SK-N-SH (cell line): ENCODE measurements at regions not wholly inside any gene's neighbourhood (a gene's known extent, or its start where the extent isn't known, plus 50 kb on each side); places are given as distances from the start of the nearest gene placed in this dataset.

Experiments used
- CTCF ChIA-PET: fragments of 300-600, 350-600 bp; formaldehyde crosslinking; extraction: SDS; loops from one replicate; lab custom pipeline; 2021; lab: Yijun Ruan, JAX
- POLR2A ChIA-PET: fragments of 350-600 bp; sonication (Branson Sonifier 250); formaldehyde crosslinking; extraction: SDS; loops from one replicate; lab custom pipeline; 2020; ENCODE audit warnings: antibody characterized with exemption, inconsistent platforms; lab: Yijun Ruan, JAX
- DNase-seq: peaks from one replicate; pipeline ENCODE4 v3.0.0; 2012
- H2AFZ ChIP-seq: fragments of 200-600 bp; sonication (generic); 2 replicates; pipeline ENCODE4 v1.8.1; 2016; ENCODE audit warnings: antibody characterized with exemption, mild to moderate bottlenecking, low read depth
- H3F3A ChIP-seq: fragments of 200-600 bp; sonication (generic); replicated peaks from 2 replicates; pipeline ENCODE3; 2016; ENCODE audit warnings: antibody characterized with exemption, mild to moderate bottlenecking; ENCODE audit not compliant: insufficient read depth
- H3K27ac ChIP-seq, 2 experiments: fragments of 200-500 bp in 1 of 2; fragments of 200-600 bp in 1 of 2; sonication (Bioruptor generic) in 1 of 2; sonication (generic), shearing (Covaris generic) in 1 of 2; 2 replicates each; pipeline versions ENCODE4 v1.5.1 to v1.6.1; 2014 to 2016; ENCODE audit warnings: low read depth in 2 of 2, inconsistent platforms in 1 of 2, low read length in 1 of 2, mild to moderate bottlenecking in 1 of 2, mixed read lengths in 1 of 2
- H3K27me3 ChIP-seq: fragments of 200-600 bp; sonication (generic), shearing (Covaris generic); 2 replicates; pipeline ENCODE4 v1.6.1; 2016; ENCODE audit warnings: mixed run types; ENCODE audit not compliant: insufficient read depth
- H3K36me3 ChIP-seq, 2 experiments: fragments of 200-500 bp in 1 of 2; fragments of 200-600 bp in 1 of 2; sonication (Bioruptor generic) in 1 of 2; sonication (generic) in 1 of 2; replicated peaks in 1 of 2; 2 replicates each; pipeline versions ENCODE3 to v1.5.1; 2014 to 2016; ENCODE audit warnings: low read length in 1 of 2, mild to moderate bottlenecking in 1 of 2; ENCODE audit not compliant: insufficient read depth in 2 of 2, control insufficient read depth in 1 of 2
- H3K4me1 ChIP-seq, 2 experiments: fragments of 200-500 bp in 1 of 2; fragments of 200-600 bp in 1 of 2; sonication (Bioruptor generic) in 1 of 2; sonication (generic), shearing (Covaris generic) in 1 of 2; 2 replicates each; pipeline versions ENCODE4 v1.5.1 to v1.6.1; 2014 to 2016; ENCODE audit warnings: low read depth in 1 of 2, low read length in 1 of 2, mixed run types in 1 of 2; ENCODE audit not compliant: insufficient read depth in 2 of 2, control insufficient read depth in 1 of 2
- H3K4me2 ChIP-seq: fragments of 200-600 bp; sonication (generic), shearing (Covaris generic); 2 replicates; pipeline ENCODE4 v1.6.1; 2017; ENCODE audit warnings: mixed run types
- H3K4me3 ChIP-seq, 2 experiments: fragments of 200-500 bp in 1 of 2; fragments of 200-600 bp in 1 of 2; sonication (Bioruptor generic) in 1 of 2; sonication (generic), shearing (Covaris generic) in 1 of 2; 2 replicates each; pipeline versions ENCODE4 v1.5.1 to v1.8.1; 2014 to 2016; ENCODE audit warnings: low read depth in 2 of 2, inconsistent platforms in 1 of 2, low read length in 1 of 2, mild to moderate bottlenecking in 1 of 2, mixed read lengths in 1 of 2, moderate library complexity in 1 of 2
- H3K79me2 ChIP-seq: fragments of 200-600 bp; sonication (generic); 2 replicates; pipeline ENCODE4 v1.8.1; 2017; ENCODE audit warnings: mild to moderate bottlenecking; ENCODE audit not compliant: insufficient read depth
- H3K9ac ChIP-seq: fragments of 200-600 bp; sonication (generic); 2 replicates; pipeline ENCODE4 v1.6.1; 2017; ENCODE audit warnings: mixed run types
- H3K9me2 ChIP-seq: fragments of 200-600 bp; sonication (generic); 2 replicates; pipeline ENCODE4 v1.6.1; 2017; ENCODE audit warnings: mixed run types
- H3K9me3 ChIP-seq: fragments of 200-600 bp; sonication (generic); 2 replicates; pipeline ENCODE4 v1.6.1; 2017; ENCODE audit warnings: mixed run types, mild to moderate bottlenecking, moderate library complexity
- H4K20me1 ChIP-seq: fragments of 200-600 bp; sonication (generic); 2 replicates; pipeline ENCODE4 v1.6.1; 2017; ENCODE audit warnings: mild to moderate bottlenecking, mixed run types; ENCODE audit not compliant: insufficient read depth
- CHD2 ChIP-seq: fragments of 150-350 bp; IDR thresholded peaks from 2 replicates; pipeline ENCODE4 v1.6.1; 2018; ENCODE audit warnings: low read length; ENCODE audit not compliant: partially characterized antibody
- FOSL2 ChIP-seq: IDR thresholded peaks from 2 replicates; pipeline ENCODE4 v1.4.0; 2012; ENCODE audit warnings: low read depth, mild to moderate bottlenecking, moderate library complexity, borderline replicate concordance
- FOXJ3 ChIP-seq: sonication (generic); formaldehyde crosslinking; IDR thresholded peaks from 2 replicates; pipeline ENCODE4 v1.5.1; 2020; ENCODE audit warnings: mild to moderate bottlenecking, missing genetic modification reagents
- FOXM1 ChIP-seq: IDR thresholded peaks from 2 replicates; pipeline ENCODE4 v1.4.0; 2012; ENCODE audit warnings: low read depth, mild to moderate bottlenecking
- MXI1 ChIP-seq: IDR thresholded peaks from 2 replicates; pipeline ENCODE4 v1.6.1; 2012; ENCODE audit warnings: mild to moderate bottlenecking, low read depth, low read length, improper control_type of control experiment
- POLR2AphosphoS5 ChIP-seq: IDR thresholded peaks from 2 replicates; pipeline ENCODE4 v1.6.1; 2012; ENCODE audit warnings: low read depth, low read length
- RAD21 ChIP-seq: IDR thresholded peaks from 2 replicates; pipeline ENCODE4 v1.6.1; 2012; ENCODE audit warnings: mild to moderate bottlenecking, low read length
- SMC3 ChIP-seq: IDR thresholded peaks from 2 replicates; pipeline ENCODE4 v1.6.1; 2012; ENCODE audit warnings: low read depth, low read length, improper control_type of control experiment
- TAF1 ChIP-seq: IDR thresholded peaks from 2 replicates; pipeline ENCODE4 v1.6.1; 2012; ENCODE audit warnings: low read depth, mild to moderate bottlenecking, low read length, moderate library complexity, borderline replicate concordance
- TCF12 ChIP-seq: IDR thresholded peaks from 2 replicates; pipeline ENCODE4 v1.4.0; 2012
- USF1 ChIP-seq: IDR thresholded peaks from 2 replicates; pipeline ENCODE4 v1.4.0; 2012; ENCODE audit warnings: low read depth, borderline replicate concordance
- WGBS: methylation state at CpG from one replicate; pipeline ENCODE4 v1.1.6; 2017; ENCODE audit warnings: low lambda C conversion rate; 5-methylcytosine and 5-hydroxymethylcytosine counted together
- TF ChIP-seq, protein P1 (sequence below): IDR thresholded peaks from 2 replicates; pipeline ENCODE4 v1.6.1; 2012; ENCODE audit warnings: mild to moderate bottlenecking, low read depth, low read length, moderate library complexity
- TF ChIP-seq, protein P2 (sequence below): IDR thresholded peaks from 2 replicates; pipeline ENCODE4; 2012
- TF ChIP-seq, protein P3 (sequence below): fragments of 150-350 bp; IDR thresholded peaks from 2 replicates; pipeline ENCODE4 v1.6.1; 2017; ENCODE audit warnings: antibody characterized with exemption, low read length, low read depth, borderline replicate concordance

DNA sequence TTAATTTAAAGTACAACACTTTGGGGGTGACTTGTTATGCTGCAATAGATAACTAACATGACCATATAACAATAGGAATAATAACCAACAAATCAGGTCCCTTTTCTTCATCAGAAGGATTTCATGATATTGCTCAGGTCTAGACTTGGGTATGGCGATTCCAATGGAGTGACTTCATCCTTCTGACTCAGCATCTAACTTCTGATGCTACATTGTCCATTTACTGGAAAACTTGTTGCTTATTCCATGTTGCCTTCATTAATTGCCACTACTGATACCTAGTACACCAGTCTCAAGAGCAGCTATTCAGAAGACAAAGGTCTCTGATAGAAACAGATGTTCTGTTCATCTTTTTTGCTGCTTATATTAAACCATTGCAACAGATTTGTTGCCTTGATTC, 324.3 kb downstream of the TGFB2 start:
- H3K27me3 ChIP-seq = no peaks in the 10 kb centered on the region
- H4K20me1 ChIP-seq = no peaks in the 10 kb centered on the region
- TF ChIP-seq FOSL2 (no peak), RAD21 (no peak)
- no peak overlapping the region for H3K4me3 ChIP-seq
- no peak overlapping the region for H2AFZ ChIP-seq
- no peak overlapping the region for H3K9ac ChIP-seq
- ChIA-PET CTCF (no interaction called here), POLR2A (no interaction called here)
- H3K79me2 ChIP-seq = no peaks in the 10 kb centered on the region
- H3K36me3 ChIP-seq = no peaks in the 10 kb centered on the region
- peaks cover 0 to 24% of the 10 kb centered on the region in 2 experiments; a peak in 3 of 4 replicates for H3K4me1 ChIP-seq
- H3K4me2 ChIP-seq = no peak overlapping the region
- peaks cover 7% of the 10 kb centered on the region for H3F3A ChIP-seq
- WGBS = 85% methylated on average over 1 of the region's 1 CpG
- no peak overlapping the region for H3K27ac ChIP-seq
- no peaks in the 10 kb centered on the region for H3K9me2 ChIP-seq
- DNase-seq = no peak
- H3K9me3 ChIP-seq = no peaks in the 10 kb centered on the region

- CTCF ChIA-PET = interaction anchor here (1.0 kb wide), 1 partner anchor 325 kb away, joined by 3 read pairs; no protein-coding TSS in a partner anchor
- no peak overlapping the region for H2AFZ ChIP-seq
- no peak for DNase-seq
- H3K36me3 ChIP-seq = no peaks in the 10 kb centered on the region
- no peak overlapping the region for H3K4me2 ChIP-seq
- no peaks in the 10 kb centered on the region for H3F3A ChIP-seq
- H3K9ac ChIP-seq = no peak overlapping the region
- no peaks in the 10 kb centered on the region for H3K79me2 ChIP-seq
- H3K4me3 ChIP-seq = no peak overlapping the region
- H3K27ac ChIP-seq = peak overlapping the region in 1 of 2 experiments; percentile 83; a peak in 2 of 4 replicates
- no peak for TF ChIP-seq FOXJ3 (CRISPR knock-in tag)
- TF ChIP-seq FOXM1 = no peak
- TF ChIP-seq, protein P1, sequence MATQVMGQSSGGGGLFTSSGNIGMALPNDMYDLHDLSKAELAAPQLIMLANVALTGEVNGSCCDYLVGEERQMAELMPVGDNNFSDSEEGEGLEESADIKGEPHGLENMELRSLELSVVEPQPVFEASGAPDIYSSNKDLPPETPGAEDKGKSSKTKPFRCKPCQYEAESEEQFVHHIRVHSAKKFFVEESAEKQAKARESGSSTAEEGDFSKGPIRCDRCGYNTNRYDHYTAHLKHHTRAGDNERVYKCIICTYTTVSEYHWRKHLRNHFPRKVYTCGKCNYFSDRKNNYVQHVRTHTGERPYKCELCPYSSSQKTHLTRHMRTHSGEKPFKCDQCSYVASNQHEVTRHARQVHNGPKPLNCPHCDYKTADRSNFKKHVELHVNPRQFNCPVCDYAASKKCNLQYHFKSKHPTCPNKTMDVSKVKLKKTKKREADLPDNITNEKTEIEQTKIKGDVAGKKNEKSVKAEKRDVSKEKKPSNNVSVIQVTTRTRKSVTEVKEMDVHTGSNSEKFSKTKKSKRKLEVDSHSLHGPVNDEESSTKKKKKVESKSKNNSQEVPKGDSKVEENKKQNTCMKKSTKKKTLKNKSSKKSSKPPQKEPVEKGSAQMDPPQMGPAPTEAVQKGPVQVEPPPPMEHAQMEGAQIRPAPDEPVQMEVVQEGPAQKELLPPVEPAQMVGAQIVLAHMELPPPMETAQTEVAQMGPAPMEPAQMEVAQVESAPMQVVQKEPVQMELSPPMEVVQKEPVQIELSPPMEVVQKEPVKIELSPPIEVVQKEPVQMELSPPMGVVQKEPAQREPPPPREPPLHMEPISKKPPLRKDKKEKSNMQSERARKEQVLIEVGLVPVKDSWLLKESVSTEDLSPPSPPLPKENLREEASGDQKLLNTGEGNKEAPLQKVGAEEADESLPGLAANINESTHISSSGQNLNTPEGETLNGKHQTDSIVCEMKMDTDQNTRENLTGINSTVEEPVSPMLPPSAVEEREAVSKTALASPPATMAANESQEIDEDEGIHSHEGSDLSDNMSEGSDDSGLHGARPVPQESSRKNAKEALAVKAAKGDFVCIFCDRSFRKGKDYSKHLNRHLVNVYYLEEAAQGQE = no peak
- TF ChIP-seq POLR2AphosphoS5 = no peak
- no peak for TF ChIP-seq SMC3
- TF ChIP-seq TAF1 = no peak
- TF ChIP-seq MXI1 = no peak
- no peak for TF ChIP-seq USF1
- no peak for TF ChIP-seq CHD2
- TF ChIP-seq, protein P2, sequence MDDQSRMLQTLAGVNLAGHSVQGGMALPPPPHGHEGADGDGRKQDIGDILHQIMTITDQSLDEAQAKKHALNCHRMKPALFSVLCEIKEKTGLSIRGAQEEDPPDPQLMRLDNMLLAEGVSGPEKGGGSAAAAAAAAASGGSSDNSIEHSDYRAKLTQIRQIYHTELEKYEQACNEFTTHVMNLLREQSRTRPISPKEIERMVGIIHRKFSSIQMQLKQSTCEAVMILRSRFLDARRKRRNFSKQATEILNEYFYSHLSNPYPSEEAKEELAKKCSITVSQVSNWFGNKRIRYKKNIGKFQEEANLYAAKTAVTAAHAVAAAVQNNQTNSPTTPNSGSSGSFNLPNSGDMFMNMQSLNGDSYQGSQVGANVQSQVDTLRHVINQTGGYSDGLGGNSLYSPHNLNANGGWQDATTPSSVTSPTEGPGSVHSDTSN = no peak
- TF ChIP-seq TCF12 = no peak
- TF ChIP-seq, protein P3, sequence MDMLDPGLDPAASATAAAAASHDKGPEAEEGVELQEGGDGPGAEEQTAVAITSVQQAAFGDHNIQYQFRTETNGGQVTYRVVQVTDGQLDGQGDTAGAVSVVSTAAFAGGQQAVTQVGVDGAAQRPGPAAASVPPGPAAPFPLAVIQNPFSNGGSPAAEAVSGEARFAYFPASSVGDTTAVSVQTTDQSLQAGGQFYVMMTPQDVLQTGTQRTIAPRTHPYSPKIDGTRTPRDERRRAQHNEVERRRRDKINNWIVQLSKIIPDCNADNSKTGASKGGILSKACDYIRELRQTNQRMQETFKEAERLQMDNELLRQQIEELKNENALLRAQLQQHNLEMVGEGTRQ = no peak
- peaks cover 0 to 20% of the 10 kb centered on the region in 2 experiments; a peak in 2 of 4 replicates for H3K4me1 ChIP-seq
- no peaks in the 10 kb centered on the region for H3K9me3 ChIP-seq
- H3K27me3 ChIP-seq = no peaks in the 10 kb centered on the region
- WGBS = 96% methylated on average over 1 of the region's 1 CpG
- POLR2A ChIA-PET = no interaction called here
- H3K9me2 ChIP-seq = no peaks in the 10 kb centered on the region
- H4K20me1 ChIP-seq = no peaks in the 10 kb centered on the region
Observed at GRCh38 chr1:218670875-218671274, 325.7 kb downstream of the TGFB2 start.
